Parathyroid adenoma (tissue), 2 donors: ENCODE measurements at regions not wholly inside any gene's neighbourhood (a gene's known extent, or its start where the extent isn't known, plus 50 kb on each side); places are given as distances from the start of the nearest gene placed in this dataset.

Experiments
- H2AFZ ChIP-seq: fragments of 300-600 bp; sonication (generic); one replicate; pipeline ENCODE4 v1.7.0; 2017; ENCODE audit warnings: antibody characterized with exemption, mild to moderate bottlenecking
- H3K27ac ChIP-seq: fragments of 300-600 bp; sonication (generic); one replicate; pipeline ENCODE4 v1.7.0; 2017
- H3K27me3 ChIP-seq: fragments of 300-600 bp; sonication (generic); one replicate; pipeline ENCODE4 v1.7.0; 2017; ENCODE audit warnings: low read length; ENCODE audit not compliant: control insufficient read depth, insufficient read depth
- H3K36me3 ChIP-seq: fragments of 300-600 bp; sonication (generic); one replicate; pipeline ENCODE4 v1.7.0; 2017; ENCODE audit warnings: low read length; ENCODE audit not compliant: control insufficient read depth, insufficient read depth
- H3K4me1 ChIP-seq: fragments of 300-600 bp; sonication (generic); one replicate; pipeline ENCODE4 v1.7.0; 2017; ENCODE audit warnings: control low read depth
- H3K4me2 ChIP-seq: fragments of 300-600 bp; sonication (generic); one replicate; pipeline ENCODE4 v1.7.0; 2017; ENCODE audit warnings: low read length
- H3K4me3 ChIP-seq: fragments of 300-600 bp; sonication (generic); one replicate; pipeline ENCODE4 v1.7.0; 2017; ENCODE audit warnings: low read depth, low read length
- H3K79me2 ChIP-seq: fragments of 300-600 bp; sonication (generic); one replicate; pipeline ENCODE4 v1.7.0; 2017; ENCODE audit warnings: control low read depth
- H3K9ac ChIP-seq: fragments of 300-600 bp; sonication (generic); one replicate; pipeline ENCODE4 v1.7.0; 2017; ENCODE audit warnings: mild to moderate bottlenecking
- H3K9me3 ChIP-seq: fragments of 300-600 bp; sonication (generic); one replicate; pipeline ENCODE4 v1.7.0; 2017; ENCODE audit warnings: low read length; ENCODE audit not compliant: control insufficient read depth
- CTCF ChIP-seq: fragments of 300-600 bp; sonication (generic); IDR thresholded peaks from one replicate; pipeline ENCODE4 v1.7.0; 2017; ENCODE audit warnings: antibody characterized with exemption, mild to moderate bottlenecking
- donor health status: primary hyperparathyroidism.

GRCh38 chr4:66923081-66923865 lies 622.0 kb downstream of the CENPC start:
- no peak overlapping the region for H3K4me2 ChIP-seq
- no peak for TF ChIP-seq CTCF
- H3K4me3 ChIP-seq, result no peak overlapping the region
- no peaks in the 10 kb centered on the region for H3K9me3 ChIP-seq
- no peaks in the 10 kb centered on the region for H3K79me2 ChIP-seq
- no peaks in the 10 kb centered on the region for H3K36me3 ChIP-seq
- H3K27ac ChIP-seq, result no peak overlapping the region
- H2AFZ ChIP-seq, result no peak overlapping the region
- no peaks in the 10 kb centered on the region for H3K27me3 ChIP-seq
- no peak overlapping the region for H3K9ac ChIP-seq
- no peaks in the 10 kb centered on the region for H3K4me1 ChIP-seq

DNA sequence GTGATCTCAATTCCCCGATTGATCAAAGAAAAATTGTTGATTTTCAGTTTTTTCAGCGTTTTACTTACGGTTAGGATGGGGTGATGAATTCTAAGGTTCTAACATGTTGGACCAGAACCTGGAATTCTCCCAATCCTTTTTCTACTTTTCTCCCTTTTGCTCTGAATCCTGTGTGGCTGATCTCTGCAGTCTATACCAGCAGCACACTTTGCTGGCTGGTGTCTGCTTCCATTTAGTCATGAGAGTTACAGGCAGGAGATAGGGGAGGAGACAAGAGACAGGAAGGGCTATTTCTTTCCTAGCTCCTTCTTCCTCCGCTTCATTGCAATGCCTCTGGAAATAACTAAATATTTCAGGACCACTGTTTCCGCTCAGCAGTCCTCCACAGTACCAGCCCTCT lies 623.9 kb downstream of the CENPC start:
- H3K4me1 ChIP-seq, result no peaks in the 10 kb centered on the region
- no peak overlapping the region for H3K27ac ChIP-seq
- no peaks in the 10 kb centered on the region for H3K79me2 ChIP-seq

DNA sequence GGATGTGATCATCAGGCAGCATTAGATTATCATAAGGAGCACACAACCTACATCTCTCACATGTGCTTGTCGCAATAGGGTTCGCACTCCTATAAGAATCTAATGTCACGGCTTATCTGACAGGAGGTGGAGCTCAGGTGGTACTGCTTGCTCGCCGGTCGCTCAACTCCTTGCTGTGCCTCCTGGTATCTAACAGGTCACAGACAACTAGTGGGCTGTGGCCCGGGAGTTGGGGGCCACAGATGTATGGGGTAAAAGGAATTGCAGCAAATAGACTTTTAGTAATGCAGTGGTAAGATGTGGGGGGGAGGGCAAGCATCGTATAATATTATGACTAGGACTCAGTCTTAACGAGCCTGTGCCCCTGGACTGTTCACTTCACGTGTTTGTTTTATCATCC lies 624.8 kb downstream of the CENPC start:
- no peak overlapping the region for H3K27ac ChIP-seq
- H3K9ac ChIP-seq, result no peak overlapping the region
- no peaks in the 10 kb centered on the region for H3K79me2 ChIP-seq
- no peaks in the 10 kb centered on the region for H3K27me3 ChIP-seq
- no peaks in the 10 kb centered on the region for H3K36me3 ChIP-seq
- no peaks in the 10 kb centered on the region for H3K4me1 ChIP-seq
- H3K4me3 ChIP-seq, result no peak overlapping the region
- no peak for TF ChIP-seq CTCF
- no peak overlapping the region for H3K4me2 ChIP-seq
- no peaks in the 10 kb centered on the region for H3K9me3 ChIP-seq
- no peak overlapping the region for H2AFZ ChIP-seq

More for the DNA sequence above, 623.9 kb downstream of the CENPC start:
- Histone ChIP-seq H2AFZ (no peak overlapping the region), H3K9me3 (no peaks in the 10 kb centered on the region), H3K4me2 (no peak overlapping the region), H3K9ac (no peak overlapping the region), H3K36me3 (no peaks in the 10 kb centered on the region), H3K27me3 (no peaks in the 10 kb centered on the region), H3K4me3 (no peak overlapping the region)
- no peak for TF ChIP-seq CTCF

GRCh38 chr4:66911880-66912279 lies 633.4 kb downstream of the CENPC start:
- H3K27ac ChIP-seq, result no peak overlapping the region
- no peak overlapping the region for H3K4me2 ChIP-seq
- H3K79me2 ChIP-seq, result no peaks in the 10 kb centered on the region
- H3K9me3 ChIP-seq, result no peaks in the 10 kb centered on the region
- no peak overlapping the region for H2AFZ ChIP-seq
- H3K27me3 ChIP-seq, result no peaks in the 10 kb centered on the region
- H3K36me3 ChIP-seq, result no peaks in the 10 kb centered on the region
- no peaks in the 10 kb centered on the region for H3K4me1 ChIP-seq
- TF ChIP-seq CTCF, result no peak
- H3K4me3 ChIP-seq, result no peak overlapping the region
- H3K9ac ChIP-seq, result no peak overlapping the region

DNA sequence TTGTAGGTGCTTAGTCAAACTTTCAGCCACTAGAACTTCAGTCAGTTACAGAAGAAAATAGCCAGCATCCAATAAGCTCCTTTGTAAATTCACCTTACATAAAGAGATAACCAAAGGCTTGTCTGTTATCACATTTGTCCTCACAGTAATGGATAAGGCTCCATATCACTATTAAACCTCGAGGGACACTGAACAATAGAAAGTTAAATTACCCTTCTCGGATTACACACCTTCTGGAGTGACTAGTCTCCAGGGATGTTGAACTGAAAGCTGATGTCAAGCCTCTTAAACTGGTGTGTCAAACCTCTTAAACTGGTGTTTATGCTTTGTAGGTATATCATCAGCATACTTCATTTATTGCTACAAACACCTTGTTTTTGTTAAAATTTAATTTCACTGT lies 639.0 kb downstream of the CENPC start:
- TF ChIP-seq CTCF, result no peak
- no peak overlapping the region for H3K27ac ChIP-seq
- H2AFZ ChIP-seq, result no peak overlapping the region
- H3K9ac ChIP-seq, result no peak overlapping the region
- no peak overlapping the region for H3K4me3 ChIP-seq
- no peaks in the 10 kb centered on the region for H3K9me3 ChIP-seq
- H3K4me2 ChIP-seq, result no peak overlapping the region
- no peaks in the 10 kb centered on the region for H3K27me3 ChIP-seq
- H3K79me2 ChIP-seq, result no peaks in the 10 kb centered on the region
- H3K36me3 ChIP-seq, result no peaks in the 10 kb centered on the region
- no peaks in the 10 kb centered on the region for H3K4me1 ChIP-seq
